ENCODE measurements at regions not wholly inside any gene's neighbourhood (a gene's known extent, or its start where the extent isn't known, plus 50 kb on each side); places are given as distances from the start of the nearest gene placed in this dataset.

DNA sequence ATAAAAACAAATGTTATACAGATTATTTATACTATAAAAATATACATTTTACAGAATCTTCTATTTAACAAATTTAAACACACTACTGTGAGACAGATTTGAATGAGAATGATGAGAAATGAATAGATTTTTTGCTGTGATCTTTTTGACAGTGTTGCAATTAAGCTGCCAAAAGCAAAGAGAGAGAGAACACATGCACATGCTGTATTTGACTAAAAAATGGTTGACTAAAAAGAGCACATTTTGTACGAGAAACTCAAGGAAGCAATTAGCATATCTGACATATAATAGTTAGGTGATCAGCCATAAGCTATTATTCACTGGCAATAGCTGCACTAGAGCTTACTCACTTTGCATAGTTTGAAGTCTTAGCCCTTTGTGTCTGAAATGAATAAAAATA is 115.8 kb downstream of the SYT10 start:
- POLR2A ChIA-PET = no interaction called here
- CTCF ChIA-PET = no interaction called here

DNA sequence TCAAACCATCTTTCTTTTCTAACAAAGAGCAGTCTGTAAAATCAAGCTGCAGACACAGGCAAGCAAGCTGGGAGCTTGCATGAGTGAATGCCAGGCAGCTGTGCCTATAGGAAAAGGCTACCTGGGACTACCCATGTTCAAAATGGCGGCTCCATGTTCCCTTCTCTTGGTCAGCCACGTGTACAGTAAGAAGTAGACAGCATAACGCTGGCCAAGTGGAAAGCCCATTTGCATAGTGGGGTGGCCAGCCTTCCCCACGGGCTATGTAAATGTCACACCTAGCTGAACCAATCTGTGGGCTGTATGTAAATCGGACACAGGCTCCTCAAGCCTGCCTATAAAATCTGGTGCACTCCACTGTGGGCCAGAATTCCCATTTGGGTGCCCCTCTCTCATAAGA is 117.1 kb downstream of the SYT10 start:
- ChIA-PET POLR2A (no interaction called here), CTCF (no interaction called here)

GRCh38 chr12:33317746-33318145 is 121.9 kb downstream of the SYT10 start:
- ChIA-PET POLR2A (no interaction called here), CTCF (no interaction called here)

DNA sequence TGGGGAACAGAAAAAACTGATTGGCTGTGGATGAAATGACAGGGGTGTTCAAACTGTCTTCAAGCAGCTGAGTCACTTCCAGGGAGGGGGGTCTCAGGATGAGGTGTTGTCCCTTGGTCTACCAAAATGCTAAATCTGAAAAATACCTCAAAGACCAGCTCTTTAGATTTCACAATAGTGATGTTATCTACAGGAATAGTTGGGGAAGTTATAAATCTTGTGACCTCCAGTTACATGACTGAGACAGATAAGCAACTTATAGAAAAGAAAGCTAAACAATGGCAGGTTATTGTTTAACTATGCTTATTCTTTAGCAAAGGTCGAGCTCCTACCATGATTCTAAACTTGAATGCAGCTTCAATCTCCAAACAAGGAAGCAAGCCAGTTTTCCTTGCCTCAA is 125.4 kb downstream of the SYT10 start:
- CTCF ChIA-PET = no interaction called here
- POLR2A ChIA-PET = no interaction called here

- POLR2A ChIA-PET = no interaction called here
- CTCF ChIA-PET = no interaction called here
These were observed 126.1 kb downstream of the SYT10 start for GRCh38 chr12:33313476-33313875.

DNA sequence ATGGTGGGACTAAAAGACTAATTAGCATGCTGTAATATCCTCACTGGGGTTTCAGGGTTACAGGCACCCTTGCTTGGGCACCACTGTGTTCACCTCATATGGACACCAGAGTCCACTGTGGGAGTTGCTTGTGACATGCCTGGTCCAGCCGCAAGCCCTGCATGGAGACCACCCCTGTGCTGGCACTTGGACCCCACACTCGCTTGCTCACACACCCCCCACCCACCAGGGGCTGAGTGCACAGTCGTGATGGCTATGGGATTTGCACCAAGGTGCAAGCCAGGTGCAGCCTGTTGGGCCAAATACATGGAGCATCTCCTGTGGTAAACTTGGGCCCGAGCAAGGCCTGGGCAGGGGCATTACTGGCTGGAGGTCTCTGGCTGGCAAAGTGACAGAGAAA is 129.1 kb downstream of the SYT10 start:
- POLR2A ChIA-PET = no interaction called here
- CTCF ChIA-PET = no interaction called here

- ChIA-PET CTCF (no interaction called here), POLR2A (no interaction called here)
These were observed 135.4 kb downstream of the SYT10 start for GRCh38 chr12:33304176-33304575.

GRCh38 chr12:33296529-33296928 is 143.1 kb downstream of the SYT10 start:
- ChIA-PET POLR2A (no interaction called here), CTCF (no interaction called here)

DNA sequence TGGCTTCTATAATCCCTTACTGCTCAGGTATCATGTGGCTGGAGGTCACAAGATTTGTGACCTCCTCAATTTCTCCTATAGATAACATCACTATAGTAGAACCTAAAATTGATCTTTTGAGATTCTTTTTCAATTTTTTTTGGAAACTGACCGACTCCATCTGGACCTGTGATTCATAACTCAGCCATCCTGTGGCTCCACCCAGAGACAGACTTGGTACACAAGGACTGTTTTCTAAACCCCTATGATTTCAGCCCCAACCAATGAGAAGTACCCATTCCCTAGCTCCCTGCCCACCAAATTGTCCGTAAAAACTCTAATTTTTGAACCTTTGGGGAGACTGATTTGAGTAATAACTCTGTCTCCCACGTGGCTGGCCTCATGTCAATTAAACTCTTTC is 148.9 kb downstream of the SYT10 start:
- ChIA-PET POLR2A (no interaction called here), CTCF (no interaction called here)

GRCh38 chr12:33283054-33283453 is 156.6 kb downstream of the SYT10 start:
- ChIA-PET POLR2A (no interaction called here), CTCF (interaction anchor here (0.6 kb wide), 1 partner anchor 1167 kb away, joined by 3 read pairs; no protein-coding TSS in a partner anchor)

- POLR2A ChIA-PET = no interaction called here
- CTCF ChIA-PET = no interaction called here
These were observed 162.2 kb downstream of the SYT10 start for GRCh38 chr12:33277376-33277775.

GRCh38 chr12:33267641-33268040 is 172.0 kb downstream of the SYT10 start:
- ChIA-PET POLR2A (no interaction called here), CTCF (no interaction called here)

DNA sequence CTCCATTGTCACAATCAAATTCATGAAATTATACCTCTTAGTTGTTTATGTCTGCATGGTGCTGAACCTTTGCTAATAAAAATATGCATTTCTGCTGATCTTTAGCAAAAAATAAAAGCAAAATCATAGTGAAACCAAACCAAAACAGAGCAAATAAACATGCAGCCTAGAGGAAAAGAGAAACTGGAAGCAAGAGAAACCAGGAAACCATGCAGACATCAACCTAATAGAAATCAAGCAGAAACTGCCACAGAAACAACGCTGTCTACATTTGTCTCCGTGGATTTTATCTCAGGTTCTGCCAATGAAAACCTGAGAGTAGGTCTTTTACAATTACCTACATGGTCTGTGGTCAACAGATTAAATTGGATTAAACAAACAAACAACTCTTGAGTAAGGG is 173.7 kb downstream of the SYT10 start:
- ChIA-PET CTCF (no interaction called here), POLR2A (no interaction called here)

DNA sequence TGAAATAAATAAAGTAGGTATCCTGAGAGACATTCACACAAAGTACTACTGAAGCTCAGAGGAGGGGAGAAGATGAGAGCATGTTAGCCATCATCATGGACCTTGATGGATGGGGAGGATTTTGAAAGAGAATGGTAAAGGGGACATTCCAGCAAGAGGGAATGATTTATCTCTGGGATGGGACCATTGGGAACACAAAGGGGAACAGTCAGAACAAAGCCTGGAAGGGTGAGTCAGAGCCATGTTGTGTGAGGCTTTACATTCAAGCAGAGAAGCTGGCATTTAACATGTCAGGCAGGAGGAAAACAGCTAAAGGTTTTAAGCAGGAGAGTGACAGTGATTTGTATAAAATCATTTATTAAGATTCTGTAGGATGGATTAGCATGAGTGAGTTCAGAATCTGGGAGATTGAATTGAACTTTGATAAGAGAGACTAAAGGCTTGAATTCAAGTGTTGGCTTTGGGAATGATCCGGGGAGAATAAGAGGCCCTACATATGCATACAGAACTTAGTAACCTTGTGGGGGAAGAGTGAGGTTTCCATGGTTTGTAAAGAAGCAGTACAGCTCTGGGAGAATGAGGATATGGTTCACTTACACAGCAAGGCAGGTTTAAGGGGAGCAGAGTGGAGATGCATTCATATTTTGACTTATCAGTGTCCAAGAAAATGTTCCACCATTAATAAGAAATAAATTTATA is 174.4 kb downstream of the SYT10 start:
- ChIA-PET CTCF (no interaction called here), POLR2A (no interaction called here)

GRCh38 chr12:33253178-33253577 is 186.4 kb downstream of the SYT10 start:
- ChIA-PET CTCF (no interaction called here), POLR2A (no interaction called here)

GRCh38 chr12:33251548-33251947 is 188.1 kb downstream of the SYT10 start:
- ChIA-PET POLR2A (no interaction called here), CTCF (interaction anchor here (0.7 kb wide), 1 partner anchor 133 kb away, joined by 3 read pairs; no protein-coding TSS in a partner anchor)

- CTCF ChIA-PET = no interaction called here
- POLR2A ChIA-PET = no interaction called here
These were observed 191.3 kb downstream of the SYT10 start for GRCh38 chr12:33248364-33248763.

GRCh38 chr12:33247625-33248024 is 192.0 kb downstream of the SYT10 start:
- CTCF ChIA-PET = no interaction called here
- POLR2A ChIA-PET = no interaction called here

DNA sequence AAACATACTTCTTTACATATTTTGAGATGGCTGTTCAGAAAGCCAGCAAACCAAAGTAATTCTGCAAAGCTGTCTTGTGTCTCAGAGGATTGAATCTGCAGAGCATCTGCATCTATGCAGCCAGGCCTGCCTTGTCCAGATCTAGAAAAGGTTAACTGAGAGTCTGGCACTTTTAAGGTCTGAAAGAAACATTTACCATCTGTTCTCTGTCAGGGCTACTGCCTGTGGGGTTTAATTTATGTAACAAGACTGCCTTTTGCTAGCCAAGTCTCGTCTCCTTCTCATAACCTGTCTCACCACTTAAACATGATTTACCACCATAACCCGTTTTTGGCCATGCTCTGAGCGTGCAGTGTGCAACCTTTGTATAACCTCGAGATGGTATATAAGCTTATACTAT is 194.2 kb downstream of the SYT10 start:
- ChIA-PET CTCF (no interaction called here), POLR2A (no interaction called here)

GRCh38 chr12:33226671-33227070 is 212.9 kb downstream of the SYT10 start:
- ChIA-PET CTCF (no interaction called here), POLR2A (no interaction called here)

- ChIA-PET CTCF (no interaction called here), POLR2A (no interaction called here)
These were observed 215.7 kb downstream of the SYT10 start for GRCh38 chr12:33223956-33224355.

DNA sequence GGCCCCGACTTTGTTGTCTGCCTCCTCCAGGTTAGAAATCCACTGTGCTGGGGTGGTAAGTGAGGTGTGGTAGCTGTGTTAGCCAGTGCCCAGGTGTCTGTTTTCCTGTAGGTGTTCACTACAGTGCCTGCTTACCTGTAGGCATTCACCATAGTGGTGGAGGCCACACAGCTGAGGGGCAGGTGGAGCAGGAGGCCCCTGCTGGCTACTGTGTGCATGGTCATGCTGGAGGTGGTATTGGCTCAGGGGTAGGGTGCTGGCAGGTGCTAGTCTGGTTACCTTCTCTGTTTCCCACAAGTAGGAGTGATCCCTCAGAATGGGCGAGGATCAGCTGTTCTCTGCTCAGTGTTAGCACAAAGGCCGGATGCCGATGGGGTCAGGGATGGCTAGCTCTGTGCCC is 217.3 kb downstream of the SYT10 start:
- CTCF ChIA-PET = no interaction called here
- POLR2A ChIA-PET = no interaction called here

- POLR2A ChIA-PET = no interaction called here
These were observed 233.6 kb downstream of the SYT10 start for GRCh38 chr12:33205981-33206380.

More at GRCh38 chr12:33205981-33206380, 233.6 kb downstream of the SYT10 start:
- CTCF ChIA-PET = no interaction called here
